ENCODE measurements at regions not wholly inside any gene's neighbourhood (a gene's known extent, or its start where the extent isn't known, plus 50 kb on each side); places are given as distances from the start of the nearest gene placed in this dataset.

GRCh38 chr5:82784521-82784920 lies 292.7 kb downstream of the TMEM167A start:
- no peaks in the 10 kb centered on the region for H3K27me3 ChIP-seq (ENCODE audit: insufficient read depth, poor library complexity, severe bottlenecking)
- peak; percentile 76 for ATAC-seq (ENCODE audit: low read depth)
- no peaks in the 10 kb centered on the region for H3K36me3 ChIP-seq (ENCODE audit: low read depth)
- H3K4me3 ChIP-seq (ENCODE audit: severe bottlenecking) = no peak overlapping the region
- no peaks in the 10 kb centered on the region for H3K9me3 ChIP-seq (ENCODE audit: severe bottlenecking)
- no peak overlapping the region for H3K27ac ChIP-seq (ENCODE audit: poor library complexity, severe bottlenecking)
- no peak for DNase-seq (ENCODE audit: low spot score)
- no peak for TF ChIP-seq CTCF (IDR thresholded peaks at IDR 0.05; ENCODE audit: poor library complexity, severe bottlenecking)
- no peaks in the 10 kb centered on the region for H3K4me1 ChIP-seq (ENCODE audit: insufficient read depth, poor library complexity, severe bottlenecking)

- Histone ChIP-seq H3K27ac (ENCODE audit: poor library complexity, severe bottlenecking) (no peak overlapping the region), H3K36me3 (ENCODE audit: low read depth) (no peaks in the 10 kb centered on the region), H3K4me3 (ENCODE audit: severe bottlenecking) (no peak overlapping the region), H3K4me1 (ENCODE audit: insufficient read depth, poor library complexity, severe bottlenecking) (no peaks in the 10 kb centered on the region), H3K9me3 (ENCODE audit: severe bottlenecking) (no peaks in the 10 kb centered on the region), H3K27me3 (ENCODE audit: insufficient read depth, poor library complexity, severe bottlenecking) (no peaks in the 10 kb centered on the region)
- TF ChIP-seq CTCF (IDR thresholded peaks at IDR 0.05; ENCODE audit: poor library complexity, severe bottlenecking) = no peak
- no peak for ATAC-seq (ENCODE audit: low read depth)
- DNase-seq (ENCODE audit: low spot score) = no peak
These were observed 300.1 kb downstream of the TMEM167A start for GRCh38 chr5:82777106-82777505.

- ATAC-seq (ENCODE audit: low read depth) (no peak), DNase-seq (ENCODE audit: low spot score) (no peak)
- no peak for TF ChIP-seq CTCF (IDR thresholded peaks at IDR 0.05; ENCODE audit: poor library complexity, severe bottlenecking)
- Histone ChIP-seq H3K36me3 (ENCODE audit: low read depth) (no peaks in the 10 kb centered on the region), H3K4me1 (ENCODE audit: insufficient read depth, poor library complexity, severe bottlenecking) (no peaks in the 10 kb centered on the region), H3K9me3 (ENCODE audit: severe bottlenecking) (no peaks in the 10 kb centered on the region), H3K4me3 (ENCODE audit: severe bottlenecking) (no peak overlapping the region), H3K27me3 (ENCODE audit: insufficient read depth, poor library complexity, severe bottlenecking) (no peaks in the 10 kb centered on the region), H3K27ac (ENCODE audit: poor library complexity, severe bottlenecking) (no peak overlapping the region)
These were observed 304.9 kb downstream of the TMEM167A start for GRCh38 chr5:82772281-82772680.

- DNase-seq (ENCODE audit: low spot score) (no peak), ATAC-seq (ENCODE audit: low read depth) (no peak)
- H3K27ac ChIP-seq (ENCODE audit: poor library complexity, severe bottlenecking) = no peak overlapping the region
- no peaks in the 10 kb centered on the region for H3K9me3 ChIP-seq (ENCODE audit: severe bottlenecking)
- no peak overlapping the region for H3K4me3 ChIP-seq (ENCODE audit: severe bottlenecking)
- no peak for TF ChIP-seq CTCF (IDR thresholded peaks at IDR 0.05; ENCODE audit: poor library complexity, severe bottlenecking)
- no peaks in the 10 kb centered on the region for H3K27me3 ChIP-seq (ENCODE audit: insufficient read depth, poor library complexity, severe bottlenecking)
- H3K4me1 ChIP-seq (ENCODE audit: insufficient read depth, poor library complexity, severe bottlenecking) = peaks cover 3% of the 10 kb centered on the region
- no peaks in the 10 kb centered on the region for H3K36me3 ChIP-seq (ENCODE audit: low read depth)
These were observed 311.0 kb downstream of the TMEM167A start for GRCh38 chr5:82766206-82766605.

GRCh38 chr5:82765765-82766164 lies 311.4 kb downstream of the TMEM167A start:
- DNase-seq (ENCODE audit: low spot score) (no peak), ATAC-seq (ENCODE audit: low read depth) (no peak)
- H3K36me3 ChIP-seq (ENCODE audit: low read depth) = no peaks in the 10 kb centered on the region
- H3K27ac ChIP-seq (ENCODE audit: poor library complexity, severe bottlenecking) = no peak overlapping the region
- peaks cover 3% of the 10 kb centered on the region for H3K4me1 ChIP-seq (ENCODE audit: insufficient read depth, poor library complexity, severe bottlenecking)
- no peak for TF ChIP-seq CTCF (IDR thresholded peaks at IDR 0.05; ENCODE audit: poor library complexity, severe bottlenecking)
- no peak overlapping the region for H3K4me3 ChIP-seq (ENCODE audit: severe bottlenecking)
- H3K9me3 ChIP-seq (ENCODE audit: severe bottlenecking) = no peaks in the 10 kb centered on the region
- no peaks in the 10 kb centered on the region for H3K27me3 ChIP-seq (ENCODE audit: insufficient read depth, poor library complexity, severe bottlenecking)

All from RWPE2 (cell line).